Neuron (in vitro differentiated cells): ENCODE measurements at regions not wholly inside any gene's neighbourhood (a gene's known extent, or its start where the extent isn't known, plus 50 kb on each side); places are given as distances from the start of the nearest gene placed in this dataset.

ENCODE experiments used
- H2AFZ ChIP-seq: one replicate; pipeline ENCODE4 v1.6.1; 2013; ENCODE audit warnings: low read depth, mild to moderate bottlenecking, inconsistent platforms, low read length, moderate library complexity
- H3K27me3 ChIP-seq: one replicate; pipeline ENCODE4 v1.6.1; 2013; ENCODE audit warnings: low read length; ENCODE audit not compliant: insufficient read depth
- H3K36me3 ChIP-seq: one replicate; pipeline ENCODE4 v1.6.1; 2013; ENCODE audit warnings: low read length; ENCODE audit not compliant: insufficient read depth
- H3K4me1 ChIP-seq: one replicate; pipeline ENCODE4 v1.6.1; 2013; ENCODE audit warnings: low read length; ENCODE audit not compliant: insufficient read depth
- H3K4me3 ChIP-seq: 2 replicates; pipeline ENCODE4 v1.5.1; 2013; ENCODE audit warnings: mild to moderate bottlenecking, low read length, moderate library complexity
- H3K9me3 ChIP-seq: one replicate; pipeline ENCODE4 v1.6.1; 2013; ENCODE audit warnings: low read length

GRCh38 chr16:86041807-86042206 lies 142.8 kb downstream of the IRF8 start:
- no peaks in the 10 kb centered on the region for H3K36me3 ChIP-seq
- no peak overlapping the region for H3K4me3 ChIP-seq
- H3K9me3 ChIP-seq = no peaks in the 10 kb centered on the region
- no peaks in the 10 kb centered on the region for H3K4me1 ChIP-seq
- H3K27me3 ChIP-seq = peaks cover 8% of the 10 kb centered on the region
- H2AFZ ChIP-seq = no peak overlapping the region

GRCh38 chr16:86042393-86042792 lies 143.4 kb downstream of the IRF8 start:
- Histone ChIP-seq H3K27me3 (peaks cover 8% of the 10 kb centered on the region), H3K36me3 (no peaks in the 10 kb centered on the region), H3K9me3 (no peaks in the 10 kb centered on the region), H3K4me1 (no peaks in the 10 kb centered on the region), H2AFZ (no peak overlapping the region), H3K4me3 (no peak overlapping the region)

GRCh38 chr16:86042996-86043725 lies 144.2 kb downstream of the IRF8 start:
- H3K4me1 ChIP-seq = no peaks in the 10 kb centered on the region
- no peaks in the 10 kb centered on the region for H3K36me3 ChIP-seq
- H3K27me3 ChIP-seq = peaks cover 15% of the 10 kb centered on the region
- no peaks in the 10 kb centered on the region for H3K9me3 ChIP-seq
- H3K4me3 ChIP-seq = no peak overlapping the region
- H2AFZ ChIP-seq = no peak overlapping the region

GRCh38 chr16:86044241-86044671 lies 145.3 kb downstream of the IRF8 start:
- H3K4me1 ChIP-seq = no peaks in the 10 kb centered on the region
- no peak overlapping the region for H2AFZ ChIP-seq
- no peaks in the 10 kb centered on the region for H3K36me3 ChIP-seq
- H3K9me3 ChIP-seq = no peaks in the 10 kb centered on the region
- H3K4me3 ChIP-seq = no peak overlapping the region
- H3K27me3 ChIP-seq = peaks cover 17% of the 10 kb centered on the region

GRCh38 chr16:86044881-86045590 lies 146.1 kb downstream of the IRF8 start:
- no peaks in the 10 kb centered on the region for H3K4me1 ChIP-seq
- H3K9me3 ChIP-seq = no peaks in the 10 kb centered on the region
- H3K4me3 ChIP-seq = no peak overlapping the region
- no peak overlapping the region for H2AFZ ChIP-seq
- H3K27me3 ChIP-seq = peaks cover 20% of the 10 kb centered on the region
- no peaks in the 10 kb centered on the region for H3K36me3 ChIP-seq

- Histone ChIP-seq H3K27me3 (peaks cover 20% of the 10 kb centered on the region), H3K4me3 (no peak overlapping the region), H2AFZ (no peak overlapping the region), H3K4me1 (no peaks in the 10 kb centered on the region), H3K9me3 (no peaks in the 10 kb centered on the region), H3K36me3 (no peaks in the 10 kb centered on the region)
These were observed 146.6 kb downstream of the IRF8 start for GRCh38 chr16:86045591-86045971.

GRCh38 chr16:86046026-86046425 lies 147.1 kb downstream of the IRF8 start:
- no peak overlapping the region for H3K4me3 ChIP-seq
- H2AFZ ChIP-seq = no peak overlapping the region
- no peaks in the 10 kb centered on the region for H3K9me3 ChIP-seq
- peaks cover 20% of the 10 kb centered on the region for H3K27me3 ChIP-seq
- H3K36me3 ChIP-seq = no peaks in the 10 kb centered on the region
- no peaks in the 10 kb centered on the region for H3K4me1 ChIP-seq

- H3K9me3 ChIP-seq = no peaks in the 10 kb centered on the region
- peaks cover 20% of the 10 kb centered on the region for H3K27me3 ChIP-seq
- no peak overlapping the region for H3K4me3 ChIP-seq
- no peak overlapping the region for H2AFZ ChIP-seq
- no peaks in the 10 kb centered on the region for H3K4me1 ChIP-seq
- no peaks in the 10 kb centered on the region for H3K36me3 ChIP-seq
These were observed 147.8 kb downstream of the IRF8 start for GRCh38 chr16:86046667-86047270.

- Histone ChIP-seq H3K27me3 (peaks cover 12% of the 10 kb centered on the region), H3K4me1 (no peaks in the 10 kb centered on the region)
These were observed 149.3 kb downstream of the IRF8 start for GRCh38 chr16:86048221-86048620.

GRCh38 chr16:86048882-86049585 lies 150.1 kb downstream of the IRF8 start:
- Histone ChIP-seq H3K9me3 (no peaks in the 10 kb centered on the region), H3K4me1 (no peaks in the 10 kb centered on the region), H3K4me3 (no peak overlapping the region), H3K36me3 (no peaks in the 10 kb centered on the region), H2AFZ (no peak overlapping the region), H3K27me3 (peaks cover 12% of the 10 kb centered on the region)

More at GRCh38 chr16:86048221-86048620, 149.3 kb downstream of the IRF8 start:
- Histone ChIP-seq H3K4me3 (no peak overlapping the region), H3K9me3 (no peaks in the 10 kb centered on the region), H2AFZ (no peak overlapping the region), H3K36me3 (no peaks in the 10 kb centered on the region)

- Histone ChIP-seq H3K4me3 (no peak overlapping the region), H2AFZ (no peak overlapping the region), H3K4me1 (no peaks in the 10 kb centered on the region), H3K36me3 (no peaks in the 10 kb centered on the region), H3K27me3 (peaks cover 12% of the 10 kb centered on the region), H3K9me3 (no peaks in the 10 kb centered on the region)
These were observed 150.7 kb downstream of the IRF8 start for GRCh38 chr16:86049641-86050040.

GRCh38 chr16:86050111-86050510 lies 151.1 kb downstream of the IRF8 start:
- Histone ChIP-seq H3K36me3 (no peaks in the 10 kb centered on the region), H3K4me1 (no peaks in the 10 kb centered on the region), H3K4me3 (no peak overlapping the region), H2AFZ (no peak overlapping the region), H3K27me3 (peaks cover 12% of the 10 kb centered on the region), H3K9me3 (no peaks in the 10 kb centered on the region)
